ENCODE measurements at regions not wholly inside any gene's neighbourhood (a gene's known extent, or its start where the extent isn't known, plus 50 kb on each side); places are given as distances from the start of the nearest gene placed in this dataset.

GRCh38 chr11:110791621-110792020 lies 79.4 kb upstream of the ARHGAP20 start:
- H3K4me1 Mint-ChIP-seq = peaks cover 6 to 8% of the 10 kb centered on the region in 2 experiments; a peak in 3 of 4 replicates
- Histone ChIP-seq H3K9me3 (ENCODE audit: control insufficient read depth, low read depth, low read length) (no peaks in the 10 kb centered on the region), H3K27me3 (ENCODE audit: insufficient read depth, low read length) (no peaks in the 10 kb centered on the region), H3K14ac (ENCODE audit: insufficient read depth, low read length) (no peak overlapping the region), H3K27ac (ENCODE audit: insufficient read length, low read depth, low read length) (no peak overlapping the region), H3K23me2 (ENCODE audit: insufficient read length, low read depth, low read length, poor library complexity, severe bottlenecking) (no peaks in the 10 kb centered on the region), H3K23ac (ENCODE audit: insufficient read length, low read depth, low read length) (no peak overlapping the region), H4K20me1 (ENCODE audit: control insufficient read depth, insufficient read depth, insufficient read length) (no peaks in the 10 kb centered on the region), H4K5ac (ENCODE audit: insufficient read length, low read depth, low read length) (no peak overlapping the region), H3K9ac (ENCODE audit: extremely low read depth, insufficient read length, low read length) (no peak overlapping the region), H3K79me1 (ENCODE audit: insufficient read depth, low read depth, low read length, poor library complexity, severe bottlenecking) (no peaks in the 10 kb centered on the region), H3K4me1 (ENCODE audit: insufficient read depth, low read length) (no peaks in the 10 kb centered on the region), H2BK20ac (ENCODE audit: low read depth, low read length, poor library complexity, severe bottlenecking) (no peak overlapping the region), H2BK120ac (ENCODE audit: low read depth, low read length, poor library complexity, severe bottlenecking) (no peak overlapping the region), H2AFZ (ENCODE audit: low read length) (no peak overlapping the region), H2BK5ac (ENCODE audit: insufficient read length, low read length) (no peak overlapping the region), H2BK15ac (ENCODE audit: low read depth, low read length) (no peak overlapping the region), H3K56ac (ENCODE audit: insufficient read length, low read depth, low read length) (no peak overlapping the region), H3K4me2 (ENCODE audit: insufficient read depth, insufficient read length, low read length) (no peak overlapping the region), H3K79me2 (ENCODE audit: insufficient read depth, low read length) (no peaks in the 10 kb centered on the region), H3T11ph (ENCODE audit: low read length) (no peak overlapping the region), H3K4ac (ENCODE audit: low read depth, low read length) (no peak overlapping the region), H3K18ac (ENCODE audit: insufficient read length, low read depth, low read length) (no peak overlapping the region), H2AK5ac (ENCODE audit: insufficient read length, low read length) (no peak overlapping the region), H2BK12ac (ENCODE audit: insufficient read length, low read depth, low read length) (no peak overlapping the region), H4K91ac (ENCODE audit: insufficient read length, low read depth, low read length) (no peak overlapping the region), H4K8ac (replicated peaks; ENCODE audit: insufficient read length, low read depth, low read length) (no peak overlapping the region)
- no peak for TF ChIP-seq CTCF (conservative IDR thresholded peaks at IDR 0.05)
- no CpG with 5 or more reads among the region's 1 CpG for WGBS (ENCODE audit: extremely low coverage, insufficient read length, low lambda C conversion rate)
- H3K27ac Mint-ChIP-seq = no peak overlapping the region
- no peak overlapping the region for H3K4me3 Mint-ChIP-seq
- no peaks in the 10 kb centered on the region; the same call in none of the 2 replicates for H3K27me3 Mint-ChIP-seq (ENCODE audit: low read depth)
- H3K9me3 Mint-ChIP-seq = peaks cover under 1 to 1% of the 10 kb centered on the region in 2 experiments; a peak in 2 of 5 replicates
- DNase-seq = no peak
- H3K36me3 Mint-ChIP-seq (ENCODE audit: insufficient read depth in 1 of 3, low read depth in 3 of 3) = no peaks in the 10 kb centered on the region
